GM19025 (cell line): ENCODE measurements at regions not wholly inside any gene's neighbourhood (a gene's known extent, or its start where the extent isn't known, plus 50 kb on each side); places are given as distances from the start of the nearest gene placed in this dataset.

Source experiments
- ATAC-seq: cut with Tn5 transposase; IDR thresholded peaks from one replicate; pipeline ENCODE4 v1.9.1; 2021; ENCODE audit warnings: mild to moderate bottlenecking, low read depth, moderate library complexity; ENCODE audit not compliant: unreplicated experiment

DNA sequence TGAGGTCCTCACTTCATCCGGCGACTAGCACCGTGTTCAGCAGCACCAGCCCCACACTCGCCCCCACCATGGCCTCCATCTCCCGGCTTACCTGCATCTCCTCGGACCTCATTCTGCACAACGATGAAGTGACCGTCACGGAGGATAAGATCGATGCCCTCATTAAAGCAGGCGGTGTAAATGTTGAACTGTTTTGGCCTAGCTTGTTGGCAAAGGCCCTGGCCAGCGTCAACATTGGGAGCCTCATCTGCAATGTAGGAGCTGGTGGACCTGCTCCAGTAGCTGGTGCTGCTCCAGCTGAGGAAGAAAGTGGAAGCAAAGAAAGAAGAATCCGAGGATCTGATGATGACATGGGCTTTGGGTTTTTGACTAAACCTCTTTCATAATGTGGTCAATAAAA is 70.5 kb upstream of the MYCN start:
- no peak for ATAC-seq

- no peak for ATAC-seq
Measured at GRCh38 chr2:15870565-15870964, 69.8 kb upstream of the MYCN start.

GRCh38 chr2:15871239-15871783 is 69.0 kb upstream of the MYCN start:
- no peak for ATAC-seq

GRCh38 chr2:15872854-15873253 is 67.5 kb upstream of the MYCN start:
- ATAC-seq = no peak

DNA sequence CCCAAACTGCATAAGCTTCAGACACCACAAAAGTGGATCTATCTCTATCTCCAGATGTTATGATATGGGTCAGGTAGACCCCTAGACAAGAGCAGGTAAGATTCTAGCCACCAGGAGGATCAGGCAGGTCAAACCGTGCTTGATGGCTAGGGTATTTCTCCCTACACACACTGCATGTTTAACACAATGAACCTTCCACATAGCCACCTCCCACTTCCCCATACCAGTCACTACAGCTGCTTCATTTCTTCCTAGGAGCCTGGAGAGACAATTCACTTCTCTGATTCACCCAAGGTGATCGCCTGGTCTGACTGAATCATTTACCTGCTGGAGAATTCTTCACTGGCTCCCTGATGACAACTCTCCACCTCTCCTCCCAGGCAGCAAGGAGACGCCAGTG is 66.0 kb upstream of the MYCN start:
- no peak for ATAC-seq

DNA sequence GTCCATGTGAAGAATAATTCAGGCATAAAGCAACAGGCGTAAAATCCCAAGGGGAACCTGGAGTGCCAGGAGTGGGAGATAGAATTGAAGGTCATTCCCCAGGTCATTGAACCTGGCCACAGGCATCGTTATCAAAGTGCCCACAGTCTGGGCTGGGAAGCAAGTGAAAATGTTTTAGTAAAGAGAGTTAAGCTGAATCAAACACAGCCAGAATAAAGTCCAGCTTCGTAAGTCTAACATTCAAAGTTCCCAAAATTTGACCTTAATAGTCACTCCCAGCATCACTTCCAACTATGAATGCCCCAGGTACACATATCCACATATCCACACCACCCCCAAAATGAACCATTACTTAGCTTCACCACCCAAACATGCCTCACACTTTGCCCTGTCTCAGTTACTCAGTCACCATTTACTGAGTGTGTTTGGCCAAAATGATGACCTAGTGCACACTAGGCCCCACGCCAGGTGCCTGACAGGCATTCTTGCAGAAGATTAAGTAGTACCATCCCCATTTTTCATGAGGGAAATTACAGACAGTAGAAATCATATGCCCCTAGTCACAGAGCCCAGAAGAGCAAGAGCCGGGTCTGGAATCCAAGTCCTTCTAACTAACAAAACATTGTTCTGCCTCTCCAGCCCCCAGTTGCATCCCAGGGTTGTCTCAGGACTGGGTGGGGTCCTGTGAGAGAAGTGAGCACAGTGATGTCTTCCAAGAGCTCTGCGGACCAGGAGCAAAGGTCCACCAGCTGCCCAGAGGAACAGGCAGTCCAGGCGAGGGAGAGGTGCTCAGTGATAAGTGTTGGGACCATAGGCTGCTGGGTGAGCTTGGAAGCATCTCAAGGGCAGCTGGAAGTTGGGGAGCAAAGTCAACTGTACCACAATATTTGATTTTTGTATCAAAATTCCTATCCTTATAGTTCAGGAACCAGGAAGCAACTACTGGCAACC is 65.2 kb upstream of the MYCN start:
- ATAC-seq = no peak

DNA sequence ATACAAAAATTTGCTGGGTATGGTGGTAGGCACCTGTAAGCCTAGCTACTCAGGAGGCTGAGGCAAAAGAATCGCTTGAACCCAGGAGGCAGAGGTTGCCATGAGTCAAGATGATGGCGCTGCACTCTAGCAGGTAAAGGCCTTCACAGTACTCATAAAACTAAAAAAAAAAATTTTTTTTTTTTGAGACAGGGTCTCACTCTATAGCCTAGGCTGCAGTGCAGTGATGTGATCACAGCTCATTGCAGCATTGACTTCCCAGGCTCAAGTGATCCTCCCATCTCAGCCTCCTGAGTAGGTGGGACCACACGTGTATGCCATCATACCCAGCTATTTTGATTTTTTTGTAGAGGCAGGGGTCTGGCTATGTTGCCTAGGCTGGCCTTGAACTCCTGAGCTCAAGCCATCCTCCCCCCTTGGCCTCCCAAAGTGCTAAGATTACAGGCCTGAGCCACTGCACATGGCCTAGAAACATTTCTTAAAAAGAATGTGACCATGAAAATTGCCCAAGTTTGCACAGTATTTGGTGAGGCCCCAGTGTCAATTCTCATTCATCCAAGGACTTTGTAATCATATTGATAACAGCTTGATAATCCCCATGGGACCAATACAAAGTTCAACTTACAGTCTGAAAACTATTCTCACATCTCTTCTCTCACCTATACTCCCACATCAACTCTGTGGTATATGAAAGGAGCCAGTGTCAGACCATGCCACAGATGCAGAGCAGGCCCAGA is 64.2 kb upstream of the MYCN start:
- no peak for ATAC-seq

DNA sequence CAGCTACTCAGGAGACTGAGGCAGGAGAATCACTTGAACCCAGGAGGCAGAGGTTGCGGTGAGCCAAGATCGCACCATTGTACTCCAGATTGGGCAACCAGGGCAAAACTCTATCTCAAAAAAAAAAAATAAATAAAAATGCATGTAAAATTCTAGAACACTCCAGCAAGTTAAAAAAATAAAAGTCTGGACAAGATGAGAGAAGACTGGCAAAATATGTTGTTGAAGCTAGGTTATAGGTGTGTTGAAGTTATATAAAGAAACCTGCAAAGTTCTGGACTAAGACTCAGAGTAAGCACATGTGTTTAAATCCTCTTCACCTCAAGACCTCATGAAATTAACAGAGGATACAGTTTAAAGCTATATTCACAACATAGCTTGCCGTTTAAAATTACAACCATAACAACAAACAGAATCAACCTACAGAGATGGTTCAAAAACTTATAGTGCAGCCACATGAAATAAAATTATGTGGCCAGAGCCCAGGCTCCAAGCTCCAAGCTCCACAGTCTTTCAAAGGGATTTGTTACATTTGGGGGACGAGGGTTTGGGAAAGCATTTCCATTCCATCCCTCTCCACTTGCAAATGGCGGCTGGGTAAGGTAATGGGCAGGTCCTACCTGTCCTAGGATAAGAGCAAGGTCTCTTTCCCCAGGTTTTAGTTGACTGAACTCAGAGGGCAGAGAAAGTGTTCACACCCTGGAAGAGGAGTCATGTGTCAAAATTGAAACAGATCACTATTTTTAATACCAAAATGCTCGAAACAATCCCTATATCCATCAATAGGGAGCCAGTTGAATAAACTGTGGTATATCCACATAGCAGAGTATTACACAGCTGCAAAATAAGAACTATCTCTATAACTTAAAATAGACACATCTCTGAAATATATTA is 59.9 kb upstream of the MYCN start:
- ATAC-seq = no peak

- ATAC-seq = no peak
Measured at GRCh38 chr2:15881120-15881433, 59.3 kb upstream of the MYCN start.

DNA sequence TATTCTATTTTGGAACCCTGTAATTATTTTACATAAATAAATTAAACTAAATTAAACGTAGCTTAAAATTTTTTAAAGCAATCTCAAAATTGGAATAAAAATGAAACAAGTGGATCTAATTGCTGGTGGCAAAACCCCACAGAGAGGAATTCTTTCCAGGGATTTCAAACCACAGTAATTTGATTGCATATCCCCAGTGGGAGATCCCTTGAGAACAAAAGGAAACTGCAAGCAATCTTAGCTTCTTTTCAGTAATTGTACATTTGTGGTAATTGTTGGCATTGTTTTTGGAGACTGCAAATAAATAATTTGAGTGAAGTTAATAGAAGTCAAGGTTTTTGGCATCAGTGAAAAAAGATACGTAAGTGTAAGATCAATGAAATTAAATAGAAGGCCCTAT is 58.7 kb upstream of the MYCN start:
- no peak for ATAC-seq

GRCh38 chr2:15882761-15883497 is 57.4 kb upstream of the MYCN start:
- ATAC-seq = no peak

DNA sequence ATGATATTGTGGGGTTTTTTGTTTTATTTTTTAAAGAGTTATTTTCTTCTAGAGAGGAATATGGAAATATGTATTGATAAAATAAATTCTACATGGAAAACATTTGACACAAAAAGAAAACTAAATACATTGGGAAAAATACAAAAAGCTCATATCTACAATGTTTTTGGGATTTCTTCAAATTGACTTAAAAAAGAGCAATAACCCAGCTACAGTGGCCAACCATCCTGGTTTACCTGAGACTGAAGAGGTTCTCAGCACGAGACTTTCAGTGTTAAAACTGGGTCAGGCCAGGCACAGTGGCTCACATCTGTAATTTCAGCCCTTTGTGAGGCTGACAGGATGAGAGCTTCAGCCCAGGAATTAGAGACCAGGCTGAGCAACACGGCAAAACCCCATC is 56.7 kb upstream of the MYCN start:
- ATAC-seq = no peak

- ATAC-seq = no peak
Measured at GRCh38 chr2:15884790-15885189, 55.6 kb upstream of the MYCN start.

GRCh38 chr2:15886231-15886630 is 54.1 kb upstream of the MYCN start:
- ATAC-seq = no peak

DNA sequence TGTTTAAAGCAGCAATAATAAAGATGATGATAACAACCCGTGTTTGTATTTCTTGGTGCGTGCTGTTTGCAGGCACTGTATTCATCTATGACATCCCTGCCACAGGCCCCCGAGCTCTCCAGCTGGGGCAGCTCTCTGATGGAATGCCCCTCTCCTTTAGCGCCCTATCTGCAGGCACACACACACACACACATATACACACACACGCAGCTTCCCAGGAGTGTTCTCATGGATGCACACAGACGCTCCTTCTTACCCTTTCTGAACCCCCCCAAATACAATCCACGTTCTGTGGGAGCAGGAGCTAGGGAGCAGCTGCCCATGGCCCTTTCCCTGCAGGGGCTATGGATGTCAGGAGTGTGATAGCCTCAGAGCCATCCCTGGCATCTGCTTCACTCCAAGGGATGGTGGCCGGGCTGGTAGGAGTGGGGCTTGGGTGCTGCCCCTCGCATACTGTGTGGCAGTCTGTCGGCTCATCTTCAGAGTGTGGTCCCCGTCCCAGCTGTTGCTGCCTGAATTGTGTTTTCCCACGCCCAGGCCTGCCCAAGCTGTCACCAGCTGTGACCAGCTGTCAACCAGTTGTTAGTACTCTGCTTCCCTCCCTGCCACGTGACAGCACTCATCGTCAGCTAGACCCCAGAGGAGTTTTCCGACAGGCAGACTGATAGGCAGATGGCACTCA is 50.8 kb upstream of the MYCN start:
- ATAC-seq = no peak

DNA sequence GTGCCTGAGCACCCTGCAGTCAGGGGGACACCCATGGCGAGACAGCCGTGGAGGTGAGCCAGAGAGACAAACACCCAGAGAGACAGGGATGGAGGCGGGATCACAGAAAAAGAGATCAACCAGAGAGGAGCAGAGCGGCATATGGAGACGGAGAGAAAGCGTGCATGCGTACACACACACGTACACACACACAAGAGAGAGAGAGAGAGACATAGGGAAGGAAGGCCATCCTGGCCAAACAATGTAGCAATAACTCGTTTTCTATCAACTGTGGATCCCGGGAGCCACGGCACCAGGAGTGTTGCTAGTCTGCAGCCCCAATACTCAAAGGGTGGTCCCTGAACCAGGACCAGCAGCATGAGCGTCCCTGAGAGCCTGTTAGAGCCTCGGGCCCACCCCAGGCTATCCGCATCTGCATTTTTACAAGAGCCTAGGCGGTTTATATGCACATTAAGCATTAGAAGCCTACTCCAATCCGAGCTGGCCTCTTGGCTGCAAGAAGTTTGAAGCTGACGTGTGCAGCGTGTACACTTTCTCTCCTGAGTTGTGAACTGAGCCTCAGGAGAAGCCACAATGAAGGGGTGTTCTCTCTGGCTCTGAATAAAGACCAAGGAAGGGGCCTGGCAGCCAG is 50.1 kb upstream of the MYCN start:
- no peak for ATAC-seq
